Brain microvascular endothelial cell (primary cell): ENCODE measurements at regions not wholly inside any gene's neighbourhood (a gene's known extent, or its start where the extent isn't known, plus 50 kb on each side); places are given as distances from the start of the nearest gene placed in this dataset.
"Not testable (repeated sequence)": the region's sequence is repeated elsewhere in the genome, so short reads cannot be mapped to it uniquely, and the experiment has no call there.

Source experiments
- DNase-seq: peaks from one replicate; pipeline ENCODE4 v3.0.0-alpha.2; 2020
- H3K27ac ChIP-seq: fragments of 250-450 bp; sonication (Bioruptor Pico); 2 replicates; pipeline ENCODE4 v1.5.1; 2020; ENCODE audit warnings: mild to moderate bottlenecking, moderate library complexity
- H3K27me3 ChIP-seq: fragments of 250-450 bp; sonication (Bioruptor Pico); replicated peaks from 2 replicates; pipeline ENCODE4 v1.5.1; 2020; ENCODE audit warnings: mild to moderate bottlenecking
- H3K36me3 ChIP-seq: fragments of 250-450 bp; sonication (Bioruptor Pico); replicated peaks from 2 replicates; pipeline ENCODE4 v1.5.1; 2020; ENCODE audit warnings: mild to moderate bottlenecking
- H3K4me3 ChIP-seq: 2 replicates; pipeline ENCODE4 v1.5.1; 2011; ENCODE audit warnings: low read depth, mild to moderate bottlenecking, control low read depth, low read length, moderate library complexity
- in situ Hi-C: cut with HindIII; loops from 2 replicates; pipeline ENCODE4 v1.10.0; 2017; ENCODE audit warnings: low sequenced_read_pairs, low pct_ligation_motif_present
- TF ChIP-seq, protein P1 (sequence below): IDR thresholded peaks from 2 replicates; pipeline ENCODE4 v1.5.1; 2011; ENCODE audit warnings: low read depth, mild to moderate bottlenecking, moderate library complexity, low read length, control low read depth, inconsistent platforms; ENCODE audit errors: missing control alignments

DNA sequence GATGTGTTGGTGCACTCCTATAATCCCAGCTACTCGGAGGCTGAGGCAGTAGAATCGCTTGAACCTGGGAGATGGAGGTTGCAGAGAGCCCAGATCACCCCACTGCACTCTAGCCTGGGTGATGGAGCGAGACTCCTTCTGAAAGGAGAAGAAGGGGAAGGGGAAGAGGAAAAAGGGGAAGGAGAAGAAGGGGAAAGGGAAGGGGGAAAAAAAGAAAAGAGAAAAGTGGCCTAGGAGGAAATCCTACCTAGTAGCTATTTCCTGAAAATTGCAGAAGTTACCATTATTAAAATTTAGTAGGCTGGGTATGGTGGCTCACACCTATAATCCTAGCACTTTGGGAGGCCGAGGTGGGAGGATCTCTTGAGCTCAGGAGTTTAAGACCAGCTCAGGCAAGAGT lies 67.4 kb downstream of the ARRDC3 start:
- Histone ChIP-seq H3K27ac (no peak overlapping the region), H3K36me3 (no peaks in the 10 kb centered on the region), H3K27me3 (no peaks in the 10 kb centered on the region), H3K4me3 (no peak overlapping the region)
- in situ Hi-C loops, result no loop called here
- DNase-seq, result no peak
- TF ChIP-seq, protein P1, sequence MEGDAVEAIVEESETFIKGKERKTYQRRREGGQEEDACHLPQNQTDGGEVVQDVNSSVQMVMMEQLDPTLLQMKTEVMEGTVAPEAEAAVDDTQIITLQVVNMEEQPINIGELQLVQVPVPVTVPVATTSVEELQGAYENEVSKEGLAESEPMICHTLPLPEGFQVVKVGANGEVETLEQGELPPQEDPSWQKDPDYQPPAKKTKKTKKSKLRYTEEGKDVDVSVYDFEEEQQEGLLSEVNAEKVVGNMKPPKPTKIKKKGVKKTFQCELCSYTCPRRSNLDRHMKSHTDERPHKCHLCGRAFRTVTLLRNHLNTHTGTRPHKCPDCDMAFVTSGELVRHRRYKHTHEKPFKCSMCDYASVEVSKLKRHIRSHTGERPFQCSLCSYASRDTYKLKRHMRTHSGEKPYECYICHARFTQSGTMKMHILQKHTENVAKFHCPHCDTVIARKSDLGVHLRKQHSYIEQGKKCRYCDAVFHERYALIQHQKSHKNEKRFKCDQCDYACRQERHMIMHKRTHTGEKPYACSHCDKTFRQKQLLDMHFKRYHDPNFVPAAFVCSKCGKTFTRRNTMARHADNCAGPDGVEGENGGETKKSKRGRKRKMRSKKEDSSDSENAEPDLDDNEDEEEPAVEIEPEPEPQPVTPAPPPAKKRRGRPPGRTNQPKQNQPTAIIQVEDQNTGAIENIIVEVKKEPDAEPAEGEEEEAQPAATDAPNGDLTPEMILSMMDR, result no peak

DNA sequence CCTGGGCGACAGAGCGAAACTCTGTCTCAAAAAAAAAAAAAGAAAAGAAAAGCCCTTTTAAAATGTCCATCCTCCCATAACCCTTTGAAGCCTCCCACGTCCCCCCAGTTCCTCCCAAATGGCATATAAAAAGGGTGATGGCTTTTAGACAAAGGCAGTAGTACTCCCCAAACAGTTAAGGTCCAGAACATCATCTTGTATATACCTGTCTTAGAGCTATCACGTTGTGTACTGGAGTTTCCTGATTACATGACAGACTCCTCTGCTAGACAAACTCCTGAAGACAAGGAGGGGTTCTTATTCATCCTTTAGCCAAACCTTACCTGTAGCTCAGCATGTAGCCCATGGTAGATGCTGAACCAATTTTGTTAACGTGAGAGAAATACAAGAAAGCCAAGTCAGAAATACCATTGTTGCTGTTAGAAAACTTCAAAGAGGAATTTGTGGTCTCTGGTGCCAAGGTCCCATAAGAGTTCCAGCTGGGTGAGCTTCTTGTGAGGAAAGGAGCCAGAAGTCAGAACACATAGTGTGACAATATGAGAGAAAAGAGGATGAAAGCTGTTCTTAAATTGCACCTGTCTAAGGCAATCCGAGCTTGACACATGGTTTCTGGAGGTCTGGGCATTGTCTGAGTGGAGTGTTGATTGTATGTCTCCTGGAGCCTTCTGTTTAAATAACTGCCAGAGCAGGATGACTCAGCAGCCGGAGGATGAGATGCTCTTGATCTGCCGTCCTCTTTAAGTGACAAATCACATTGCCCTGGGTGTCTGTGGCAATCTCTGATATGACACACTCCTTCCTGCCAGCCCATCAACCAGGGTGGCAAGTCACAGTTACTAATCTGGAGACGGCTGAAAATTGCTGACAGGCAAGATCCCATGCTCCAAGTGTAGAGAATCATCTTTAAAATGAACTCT lies 69.1 kb downstream of the ARRDC3 start:
- H3K36me3 ChIP-seq, result no peaks in the 10 kb centered on the region
- H3K27me3 ChIP-seq, result no peaks in the 10 kb centered on the region
- H3K4me3 ChIP-seq, result no peak overlapping the region
- peak overlapping the region; percentile 9 for H3K27ac ChIP-seq
- peak; percentile 95 for DNase-seq
- in situ Hi-C loops, result no loop called here
- TF ChIP-seq, protein P1, result no peak

DNA sequence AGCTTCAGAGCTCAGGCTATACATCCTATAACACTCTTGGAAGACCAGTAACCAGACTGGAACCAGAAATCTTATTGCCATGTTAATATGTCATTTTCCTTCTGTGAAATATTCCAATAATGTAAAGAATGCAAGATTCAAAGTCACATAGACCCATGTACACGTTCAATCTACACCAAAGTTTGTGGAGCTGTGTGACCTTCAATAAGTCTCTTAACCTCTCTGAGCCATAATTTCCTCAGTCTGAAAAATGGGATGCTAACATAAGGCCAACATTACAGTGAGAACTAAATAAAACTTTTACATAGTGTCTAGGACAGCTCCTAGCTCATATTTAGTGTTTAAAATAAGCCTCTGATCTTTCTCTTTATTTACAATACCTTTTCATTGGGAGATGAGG lies 70.4 kb downstream of the ARRDC3 start:
- no peak for DNase-seq
- no peak overlapping the region for H3K4me3 ChIP-seq
- H3K27ac ChIP-seq, result peak overlapping the region; percentile 88
- TF ChIP-seq, protein P1, result no peak
- in situ Hi-C loops, result no loop called here
- no peaks in the 10 kb centered on the region for H3K36me3 ChIP-seq
- H3K27me3 ChIP-seq, result no peaks in the 10 kb centered on the region

DNA sequence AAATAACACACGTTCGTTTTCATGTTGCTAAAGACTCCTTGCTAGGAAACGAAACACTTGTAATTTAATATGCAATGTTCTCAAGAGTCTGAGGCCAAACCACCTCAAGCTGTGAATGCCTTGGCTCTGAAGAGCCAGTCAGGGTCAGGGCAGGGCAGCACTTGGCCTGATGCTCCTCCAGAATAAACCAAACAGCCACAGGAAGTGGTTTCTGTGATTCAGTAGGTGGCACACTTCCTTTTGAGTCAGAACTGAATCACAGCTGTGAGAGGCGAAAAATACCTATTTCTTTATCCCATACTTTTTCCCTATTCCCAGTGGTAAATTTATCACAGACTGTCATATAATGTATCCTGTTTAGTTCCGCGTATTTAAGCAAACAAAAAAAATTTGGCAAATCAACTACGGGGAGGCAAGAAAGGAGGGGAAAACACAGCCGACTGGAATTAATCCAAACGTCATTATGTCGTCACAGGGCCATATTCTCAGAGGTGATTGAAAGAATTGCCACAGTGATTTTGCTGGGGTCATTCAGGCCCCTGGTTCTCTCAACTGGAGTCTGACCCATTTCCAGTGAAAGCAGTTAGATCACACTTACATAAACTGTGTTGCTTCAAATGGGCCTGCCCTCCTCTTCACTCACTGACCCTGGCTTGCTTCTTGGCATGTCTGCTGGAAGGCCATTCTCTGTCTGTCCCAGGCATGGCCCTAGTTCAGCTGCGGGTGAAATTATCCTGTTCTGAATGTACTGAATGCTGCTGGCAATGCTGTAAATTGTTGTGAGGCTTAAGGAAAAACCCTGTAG lies 71.2 kb downstream of the ARRDC3 start:
- Histone ChIP-seq H3K27me3 (no peaks in the 10 kb centered on the region), H3K27ac (peak overlapping the region; percentile 90), H3K4me3 (no peak overlapping the region), H3K36me3 (no peaks in the 10 kb centered on the region)
- peak; percentile 98 for DNase-seq
- TF ChIP-seq, protein P1, result no peak
- in situ Hi-C loops, result no loop called here

GRCh38 chr5:91311168-91311696 lies 71.9 kb downstream of the ARRDC3 start:
- H3K4me3 ChIP-seq, result no peak overlapping the region
- TF ChIP-seq, protein P1, result no peak
- no peaks in the 10 kb centered on the region for H3K36me3 ChIP-seq
- no peak for DNase-seq
- peak overlapping the region; percentile 90 for H3K27ac ChIP-seq
- in situ Hi-C loops, result no loop called here
- no peaks in the 10 kb centered on the region for H3K27me3 ChIP-seq

- H3K36me3 ChIP-seq, H3K27ac ChIP-seq, in situ Hi-C loops, H3K27me3 ChIP-seq, DNase-seq, H3K4me3 ChIP-seq: not testable (repeated sequence)
Observed at GRCh38 chr5:91308157-91308556, 75.0 kb downstream of the ARRDC3 start.
